ENCODE measurements at regions not wholly inside any gene's neighbourhood (a gene's known extent, or its start where the extent isn't known, plus 50 kb on each side); places are given as distances from the start of the nearest gene placed in this dataset.

DNA sequence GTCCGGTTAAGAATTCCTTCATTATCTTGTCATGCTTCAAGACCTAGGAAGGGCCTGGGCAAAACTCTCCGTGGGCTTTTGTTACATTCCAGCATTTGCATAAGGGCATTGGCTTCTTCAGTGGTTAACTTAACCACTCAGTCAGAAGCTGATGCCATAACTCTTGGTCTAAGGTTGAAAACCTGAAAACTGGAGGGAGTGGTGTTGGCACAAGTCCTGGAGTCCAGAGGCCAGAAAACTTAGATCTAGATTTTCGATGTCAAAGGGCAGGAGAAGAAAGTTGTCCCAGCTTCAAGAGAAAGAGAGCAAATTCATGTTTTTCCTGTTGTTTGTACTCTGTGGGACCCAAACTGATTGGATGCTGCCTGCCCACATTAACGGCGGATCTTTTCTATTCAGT lies 86.6 kb upstream of the GC start:
- no peak for TF ChIP-seq CTCF (IDR thresholded peaks at IDR 0.05; ENCODE audit: poor library complexity, severe bottlenecking)
- TF ChIP-seq EZH2 (IDR thresholded peaks at IDR 0.05; ENCODE audit: borderline replicate concordance, insufficient read depth, low read length, poor library complexity, severe bottlenecking): no peak

All from neural cell (in vitro differentiated cells).